Adipocyte (in vitro differentiated cells): ENCODE measurements at regions not wholly inside any gene's neighbourhood (a gene's known extent, or its start where the extent isn't known, plus 50 kb on each side); places are given as distances from the start of the nearest gene placed in this dataset.

Experiments used
- DNase-seq: peaks from one replicate; pipeline ENCODE4 v3.0.0-alpha.2; 2015; ENCODE audit warnings: low read depth
- H3K27me3 ChIP-seq: replicated peaks from 2 replicates; pipeline ENCODE4 v1.7.0; 2013; ENCODE audit warnings: mild to moderate bottlenecking, low read length, moderate library complexity; ENCODE audit not compliant: control insufficient read depth, insufficient read depth
- H3K36me3 ChIP-seq: 2 replicates; pipeline ENCODE4 v1.7.0; 2013; ENCODE audit warnings: low read length, mild to moderate bottlenecking, moderate library complexity; ENCODE audit not compliant: control insufficient read depth, insufficient read depth, severe bottlenecking
- H3K4me1 ChIP-seq: 2 replicates; pipeline ENCODE4 v1.7.0; 2013; ENCODE audit warnings: mild to moderate bottlenecking, low read length, moderate library complexity; ENCODE audit not compliant: control insufficient read depth, insufficient read depth
- H3K4me3 ChIP-seq: 2 replicates; pipeline ENCODE4 v1.7.0; 2013; ENCODE audit warnings: mild to moderate bottlenecking, low read length, moderate library complexity
- H3K9ac ChIP-seq: 2 replicates; pipeline ENCODE4 v1.7.0; 2013; ENCODE audit warnings: mild to moderate bottlenecking, low read length, moderate library complexity
- H3K9me3 ChIP-seq: 2 replicates; pipeline ENCODE4 v1.7.0; 2013; ENCODE audit warnings: mild to moderate bottlenecking, low read length, moderate library complexity; ENCODE audit not compliant: control insufficient read depth

DNA sequence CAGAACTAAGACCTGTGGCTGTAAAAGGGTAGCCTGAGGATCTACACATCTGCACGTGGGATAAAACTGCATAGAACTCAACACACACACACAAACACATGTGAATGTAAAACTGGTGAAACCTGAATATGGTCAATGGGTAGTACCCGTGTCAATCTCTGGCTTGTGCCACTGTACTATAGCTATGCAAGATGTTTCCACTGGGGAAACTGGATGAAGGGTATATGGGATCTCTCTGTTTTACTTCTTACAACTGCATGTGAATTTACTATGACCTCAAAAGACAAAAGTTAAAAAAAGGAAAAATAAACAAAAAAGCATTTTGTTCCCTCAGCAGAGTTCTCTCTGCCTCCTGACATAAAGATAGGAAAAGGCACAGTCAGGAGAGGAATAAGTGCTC lies 143.3 kb upstream of the LHX1 start:
- Histone ChIP-seq H3K9me3 (peaks cover 8% of the 10 kb centered on the region), H3K9ac (no peak overlapping the region), H3K4me3 (no peak overlapping the region), H3K36me3 (no peaks in the 10 kb centered on the region), H3K4me1 (no peaks in the 10 kb centered on the region), H3K27me3 (peaks cover 42% of the 10 kb centered on the region)
- DNase-seq = no peak

DNA sequence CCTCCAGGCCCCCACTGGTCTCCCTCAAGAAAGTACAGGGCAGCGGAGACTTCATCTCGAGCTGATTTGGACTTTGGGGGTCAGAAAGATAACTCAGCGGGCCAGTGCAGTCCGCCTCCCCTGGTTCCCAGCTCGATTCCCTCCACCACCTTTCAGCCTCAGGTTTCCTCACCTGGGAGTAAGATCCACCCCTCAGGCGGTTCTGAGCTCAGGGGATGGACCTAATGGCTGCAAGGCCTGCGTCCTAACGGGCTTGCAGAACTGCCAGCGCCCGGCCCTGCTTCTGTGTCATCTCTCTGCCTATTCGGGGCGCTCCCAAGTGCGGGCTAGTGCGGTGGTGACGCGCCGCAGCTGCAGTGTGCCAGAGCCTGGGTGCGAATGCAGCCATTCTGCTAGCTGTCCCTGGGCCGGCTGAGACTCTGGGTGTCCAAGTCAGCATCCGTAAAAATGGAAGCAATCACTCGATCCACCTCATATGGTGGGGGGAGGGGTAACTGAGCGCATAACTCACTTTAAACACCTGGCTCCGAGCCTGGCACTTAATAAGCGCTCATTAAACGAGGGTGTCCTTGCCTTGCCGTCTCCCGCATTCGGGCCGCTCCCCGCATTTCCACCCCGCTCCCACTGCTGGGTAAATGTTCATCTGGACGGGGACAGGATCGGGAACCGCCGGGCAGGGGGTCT lies 129.6 kb upstream of the LHX1 start:
- peaks cover 3% of the 10 kb centered on the region for H3K9me3 ChIP-seq
- H3K27me3 ChIP-seq = peaks cover 55% of the 10 kb centered on the region
- no peak for DNase-seq
- H3K36me3 ChIP-seq = no peaks in the 10 kb centered on the region
- no peak overlapping the region for H3K9ac ChIP-seq
- no peak overlapping the region for H3K4me3 ChIP-seq
- no peaks in the 10 kb centered on the region for H3K4me1 ChIP-seq

- H3K4me1 ChIP-seq = no peaks in the 10 kb centered on the region
- no peak overlapping the region for H3K9ac ChIP-seq
- no peak overlapping the region for H3K4me3 ChIP-seq
- H3K27me3 ChIP-seq = peaks cover 61% of the 10 kb centered on the region
- DNase-seq = peak; percentile 12
- no peaks in the 10 kb centered on the region for H3K36me3 ChIP-seq
- peaks cover 3% of the 10 kb centered on the region for H3K9me3 ChIP-seq
These were observed 129.1 kb upstream of the LHX1 start for GRCh38 chr17:36808180-36808661.

GRCh38 chr17:36812762-36813161 lies 124.5 kb upstream of the LHX1 start:
- Histone ChIP-seq H3K27me3 (peaks cover 73% of the 10 kb centered on the region), H3K4me1 (no peaks in the 10 kb centered on the region), H3K4me3 (no peak overlapping the region), H3K9ac (no peak overlapping the region), H3K36me3 (no peaks in the 10 kb centered on the region), H3K9me3 (no peaks in the 10 kb centered on the region)
- no peak for DNase-seq

DNA sequence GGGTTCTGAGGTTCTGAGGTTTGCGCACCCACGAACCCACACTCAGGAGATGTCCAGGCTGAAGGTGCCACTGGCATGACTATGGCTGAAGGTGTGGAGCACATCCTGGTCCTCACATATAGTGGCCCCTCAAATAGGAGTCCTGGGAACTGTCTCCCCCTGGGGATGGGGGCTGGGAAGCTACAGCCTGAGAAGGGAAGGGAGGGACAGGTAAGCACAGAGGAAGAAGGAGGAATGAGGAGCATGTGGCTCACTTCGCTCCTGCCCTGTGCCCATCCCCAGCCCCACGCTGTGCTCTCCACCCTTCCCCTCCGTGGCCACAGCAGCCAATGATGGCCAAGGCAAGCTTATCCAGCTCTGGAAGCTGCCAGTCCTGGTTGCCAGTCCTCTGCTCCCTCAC lies 123.9 kb upstream of the LHX1 start:
- Histone ChIP-seq H3K36me3 (no peaks in the 10 kb centered on the region), H3K27me3 (peaks cover 77% of the 10 kb centered on the region), H3K4me3 (no peak overlapping the region), H3K4me1 (no peaks in the 10 kb centered on the region), H3K9ac (no peak overlapping the region), H3K9me3 (no peaks in the 10 kb centered on the region)
- no peak for DNase-seq

DNA sequence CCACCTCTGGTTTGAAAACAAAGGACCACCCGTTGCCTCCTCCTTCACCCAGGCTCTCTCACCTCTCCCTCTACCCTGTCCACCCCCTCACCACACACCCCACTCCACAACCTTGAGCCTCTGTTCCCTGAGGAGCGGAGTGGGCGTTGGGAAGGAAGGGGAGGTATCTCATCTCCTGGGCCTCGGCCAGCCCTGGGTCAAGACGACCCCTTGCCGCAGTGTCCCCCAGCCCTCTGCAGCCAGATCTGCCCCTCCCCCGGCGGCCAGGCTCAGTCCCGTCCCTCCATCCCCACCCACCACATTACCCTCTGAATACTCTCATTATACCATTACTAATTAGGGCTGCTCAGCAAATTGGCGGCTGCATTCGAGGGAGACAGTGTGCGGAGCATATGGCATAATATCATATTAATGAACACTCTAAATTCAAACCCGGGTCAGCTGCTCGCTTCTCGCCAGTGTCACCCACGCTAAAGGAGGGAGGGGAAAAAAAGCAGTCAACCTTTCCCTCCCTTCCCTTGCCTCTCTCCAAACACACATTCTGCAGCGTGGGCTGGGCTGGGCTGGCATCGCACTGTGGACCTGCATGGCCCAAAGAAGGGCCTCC lies 123.2 kb upstream of the LHX1 start:
- Histone ChIP-seq H3K4me1 (no peaks in the 10 kb centered on the region), H3K27me3 (peaks cover 72% of the 10 kb centered on the region), H3K9me3 (no peaks in the 10 kb centered on the region), H3K9ac (no peak overlapping the region), H3K36me3 (no peaks in the 10 kb centered on the region), H3K4me3 (no peak overlapping the region)
- no peak for DNase-seq

GRCh38 chr17:36814958-36815357 lies 122.3 kb upstream of the LHX1 start:
- no peak for DNase-seq
- no peaks in the 10 kb centered on the region for H3K4me1 ChIP-seq
- no peak overlapping the region for H3K9ac ChIP-seq
- H3K27me3 ChIP-seq = peaks cover 63% of the 10 kb centered on the region
- no peak overlapping the region for H3K4me3 ChIP-seq
- no peaks in the 10 kb centered on the region for H3K36me3 ChIP-seq
- no peaks in the 10 kb centered on the region for H3K9me3 ChIP-seq

DNA sequence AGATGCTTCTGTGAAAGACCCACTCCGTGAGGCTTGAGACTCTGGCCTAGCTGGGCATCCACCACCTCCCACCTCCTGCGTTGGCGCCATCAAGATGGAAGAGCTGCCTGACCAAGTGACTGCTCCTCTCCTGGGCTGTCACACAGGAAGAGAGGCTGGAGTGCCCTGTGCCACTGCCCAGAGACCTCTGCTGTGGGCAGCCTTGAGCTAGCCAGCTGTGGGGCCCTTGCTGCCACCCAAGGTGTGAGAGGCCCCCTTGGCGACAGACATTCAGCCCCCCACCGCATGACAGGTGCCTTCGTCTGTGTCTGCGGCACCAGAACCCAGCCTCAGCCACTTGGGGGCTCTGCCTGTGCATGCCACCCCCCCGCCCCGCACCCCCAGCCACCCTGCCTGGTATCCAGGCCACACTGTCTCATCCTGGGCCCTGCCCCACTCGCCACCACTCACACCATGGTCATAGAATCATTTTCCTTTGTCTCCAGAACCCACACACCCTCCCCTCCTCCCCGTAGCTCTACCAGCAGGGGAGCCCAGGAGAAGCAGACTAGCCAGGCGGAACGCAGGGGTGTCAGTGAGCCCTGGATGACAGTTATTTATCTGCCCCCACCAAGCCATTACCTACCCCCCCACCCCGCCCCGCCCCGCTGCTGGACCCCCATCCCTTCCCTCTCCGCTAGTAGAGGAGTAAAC lies 120.9 kb upstream of the LHX1 start:
- H3K27me3 ChIP-seq = peaks cover 62% of the 10 kb centered on the region
- H3K9ac ChIP-seq = no peak overlapping the region
- no peak for DNase-seq
- no peaks in the 10 kb centered on the region for H3K36me3 ChIP-seq
- H3K9me3 ChIP-seq = no peaks in the 10 kb centered on the region
- H3K4me3 ChIP-seq = no peak overlapping the region
- H3K4me1 ChIP-seq = no peaks in the 10 kb centered on the region

DNA sequence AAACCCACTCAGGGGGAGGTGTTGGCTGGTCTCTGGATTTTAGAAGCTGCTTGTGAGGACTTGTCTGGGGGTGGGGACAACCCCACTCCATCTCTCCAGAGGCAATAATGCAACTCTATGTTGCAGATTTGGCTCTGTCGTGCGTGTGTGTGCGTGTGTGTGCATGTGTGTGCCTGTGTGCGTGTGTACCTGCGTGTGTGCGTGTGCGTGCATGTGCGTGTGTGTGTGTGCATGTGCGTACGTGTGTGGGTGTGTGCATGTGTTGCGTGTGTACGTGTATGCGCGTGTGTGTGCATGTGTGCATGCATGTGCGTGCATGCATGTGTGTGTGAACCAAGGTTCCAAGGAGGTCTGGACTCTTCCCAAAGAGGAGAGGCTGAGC lies 120.4 kb upstream of the LHX1 start:
- Histone ChIP-seq H3K27me3 (peaks cover 61% of the 10 kb centered on the region), H3K4me1 (no peaks in the 10 kb centered on the region), H3K36me3 (no peaks in the 10 kb centered on the region), H3K9me3 (no peaks in the 10 kb centered on the region), H3K9ac (no peak overlapping the region), H3K4me3 (no peak overlapping the region)
- no peak for DNase-seq

DNA sequence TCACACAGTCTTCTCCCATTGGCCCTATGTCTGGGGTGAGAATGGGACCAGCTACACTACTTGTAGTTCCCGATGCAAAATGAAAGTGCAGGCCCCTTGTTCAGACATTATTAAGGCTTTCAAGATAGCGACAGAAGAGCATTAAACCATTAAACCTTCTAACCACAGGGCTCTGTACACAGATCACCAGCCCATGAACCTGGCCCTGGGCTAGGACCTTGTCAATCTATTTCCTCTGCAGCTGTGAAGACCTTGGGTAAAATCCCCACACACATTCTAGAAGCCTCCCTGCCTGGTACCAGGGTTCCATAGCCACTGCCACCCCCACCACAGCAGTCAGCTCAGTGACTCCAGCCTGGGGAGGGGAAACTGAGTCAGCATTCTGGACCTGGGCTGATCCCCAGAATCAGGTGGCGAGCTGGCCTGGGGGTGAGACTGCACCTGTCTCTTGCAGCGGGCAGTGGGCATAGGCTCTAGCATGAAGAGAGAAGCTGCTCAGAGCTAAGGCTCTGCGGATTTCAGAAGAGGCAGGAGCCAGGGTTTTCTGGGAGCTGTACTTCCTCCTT lies 119.7 kb upstream of the LHX1 start:
- H3K36me3 ChIP-seq = no peaks in the 10 kb centered on the region
- no peaks in the 10 kb centered on the region for H3K4me1 ChIP-seq
- H3K9me3 ChIP-seq = no peaks in the 10 kb centered on the region
- H3K9ac ChIP-seq = no peak overlapping the region
- no peak overlapping the region for H3K4me3 ChIP-seq
- no peak for DNase-seq
- peaks cover 59% of the 10 kb centered on the region for H3K27me3 ChIP-seq

- Histone ChIP-seq H3K4me3 (no peak overlapping the region), H3K4me1 (no peaks in the 10 kb centered on the region), H3K9me3 (no peaks in the 10 kb centered on the region), H3K36me3 (no peaks in the 10 kb centered on the region), H3K27me3 (peaks cover 52% of the 10 kb centered on the region), H3K9ac (no peak overlapping the region)
- DNase-seq = no peak
These were observed 119.0 kb upstream of the LHX1 start for GRCh38 chr17:36818134-36818825.
